ENCODE measurements at regions not wholly inside any gene's neighbourhood (a gene's known extent, or its start where the extent isn't known, plus 50 kb on each side); places are given as distances from the start of the nearest gene placed in this dataset.

- H3K27me3 ChIP-seq = no peaks in the 10 kb centered on the region
- H3K9me3 ChIP-seq (replicated peaks) = no peaks in the 10 kb centered on the region
- H3K36me3 ChIP-seq = no peaks in the 10 kb centered on the region
- no peak overlapping the region for H3K27ac ChIP-seq
- DNase-seq = no peak
- no peak overlapping the region for H3K4me3 ChIP-seq
- peaks cover 5% of the 10 kb centered on the region; the same call in 1 of the 2 replicates for H3K4me1 ChIP-seq
These were observed 499.6 kb upstream of the C1orf87 start for GRCh38 chr1:60573121-60573520.

GRCh38 chr1:60572378-60572777 lies 498.8 kb upstream of the C1orf87 start:
- H3K9me3 ChIP-seq (replicated peaks) = no peaks in the 10 kb centered on the region
- no peaks in the 10 kb centered on the region for H3K27me3 ChIP-seq
- H3K36me3 ChIP-seq = no peaks in the 10 kb centered on the region
- no peak for DNase-seq
- peaks cover 5% of the 10 kb centered on the region; the same call in 1 of the 2 replicates for H3K4me1 ChIP-seq
- H3K4me3 ChIP-seq = no peak overlapping the region
- H3K27ac ChIP-seq = no peak overlapping the region

GRCh38 chr1:60571811-60572210 lies 498.2 kb upstream of the C1orf87 start:
- Histone ChIP-seq H3K36me3 (no peaks in the 10 kb centered on the region), H3K9me3 (replicated peaks) (no peaks in the 10 kb centered on the region), H3K27me3 (no peaks in the 10 kb centered on the region), H3K27ac (no peak overlapping the region), H3K4me3 (no peak overlapping the region), H3K4me1 (peaks cover 5% of the 10 kb centered on the region; the same call in 1 of the 2 replicates)
- DNase-seq = no peak

GRCh38 chr1:60569189-60569588 lies 495.6 kb upstream of the C1orf87 start:
- DNase-seq = no peak
- peaks cover 5% of the 10 kb centered on the region; the same call in 1 of the 2 replicates for H3K4me1 ChIP-seq
- H3K27me3 ChIP-seq = no peaks in the 10 kb centered on the region
- no peaks in the 10 kb centered on the region for H3K36me3 ChIP-seq
- no peak overlapping the region for H3K4me3 ChIP-seq
- H3K27ac ChIP-seq = no peak overlapping the region
- H3K9me3 ChIP-seq (replicated peaks) = no peaks in the 10 kb centered on the region

GRCh38 chr1:60567256-60567655 lies 493.7 kb upstream of the C1orf87 start:
- H3K27me3 ChIP-seq = no peaks in the 10 kb centered on the region
- H3K4me3 ChIP-seq = no peak overlapping the region
- H3K36me3 ChIP-seq = no peaks in the 10 kb centered on the region
- no peaks in the 10 kb centered on the region for H3K9me3 ChIP-seq (replicated peaks)
- no peak for DNase-seq
- no peak overlapping the region for H3K27ac ChIP-seq
- no peaks in the 10 kb centered on the region for H3K4me1 ChIP-seq

- Histone ChIP-seq H3K27me3 (no peaks in the 10 kb centered on the region), H3K36me3 (no peaks in the 10 kb centered on the region), H3K4me3 (no peak overlapping the region), H3K9me3 (replicated peaks) (no peaks in the 10 kb centered on the region), H3K4me1 (no peaks in the 10 kb centered on the region), H3K27ac (no peak overlapping the region)
- no peak for DNase-seq
These were observed 491.6 kb upstream of the C1orf87 start for GRCh38 chr1:60564916-60565750.

GRCh38 chr1:60563777-60564535 lies 490.4 kb upstream of the C1orf87 start:
- no peak for DNase-seq
- Histone ChIP-seq H3K27me3 (no peaks in the 10 kb centered on the region), H3K4me3 (no peak overlapping the region), H3K27ac (no peak overlapping the region), H3K36me3 (no peaks in the 10 kb centered on the region), H3K9me3 (replicated peaks) (no peaks in the 10 kb centered on the region), H3K4me1 (no peaks in the 10 kb centered on the region)

GRCh38 chr1:60562740-60563139 lies 489.2 kb upstream of the C1orf87 start:
- Histone ChIP-seq H3K27ac (no peak overlapping the region), H3K4me3 (no peak overlapping the region), H3K27me3 (no peaks in the 10 kb centered on the region), H3K36me3 (no peaks in the 10 kb centered on the region), H3K4me1 (no peaks in the 10 kb centered on the region), H3K9me3 (replicated peaks) (no peaks in the 10 kb centered on the region)
- DNase-seq = no peak

GRCh38 chr1:60560701-60561100 lies 487.1 kb upstream of the C1orf87 start:
- no peaks in the 10 kb centered on the region for H3K27me3 ChIP-seq
- H3K9me3 ChIP-seq (replicated peaks) = no peaks in the 10 kb centered on the region
- no peak for DNase-seq
- no peak overlapping the region for H3K4me3 ChIP-seq
- no peak overlapping the region for H3K27ac ChIP-seq
- H3K4me1 ChIP-seq = no peaks in the 10 kb centered on the region
- H3K36me3 ChIP-seq = no peaks in the 10 kb centered on the region

GRCh38 chr1:60558236-60558635 lies 484.7 kb upstream of the C1orf87 start:
- H3K27ac ChIP-seq = no peak overlapping the region
- H3K4me3 ChIP-seq = no peak overlapping the region
- no peak for DNase-seq
- no peaks in the 10 kb centered on the region for H3K27me3 ChIP-seq
- no peaks in the 10 kb centered on the region for H3K4me1 ChIP-seq
- H3K36me3 ChIP-seq = no peaks in the 10 kb centered on the region
- H3K9me3 ChIP-seq (replicated peaks) = no peaks in the 10 kb centered on the region

- no peak for DNase-seq
- H3K27me3 ChIP-seq = no peaks in the 10 kb centered on the region
- H3K36me3 ChIP-seq = no peaks in the 10 kb centered on the region
- no peaks in the 10 kb centered on the region for H3K9me3 ChIP-seq (replicated peaks)
- H3K27ac ChIP-seq = no peak overlapping the region
- H3K4me3 ChIP-seq = no peak overlapping the region
- H3K4me1 ChIP-seq = no peaks in the 10 kb centered on the region; the same call in 1 of the 2 replicates
These were observed 480.2 kb upstream of the C1orf87 start for GRCh38 chr1:60553730-60554129.

- no peak overlapping the region for H3K4me3 ChIP-seq
- H3K36me3 ChIP-seq = no peaks in the 10 kb centered on the region
- no peaks in the 10 kb centered on the region; the same call in 1 of the 2 replicates for H3K4me1 ChIP-seq
- peak in 1 of 2 experiments; percentile 4 for DNase-seq
- no peaks in the 10 kb centered on the region for H3K27me3 ChIP-seq
- no peaks in the 10 kb centered on the region for H3K9me3 ChIP-seq (replicated peaks)
- H3K27ac ChIP-seq = no peak overlapping the region
These were observed 474.3 kb upstream of the C1orf87 start for GRCh38 chr1:60547821-60548220.

GRCh38 chr1:60541831-60542532 lies 468.4 kb upstream of the C1orf87 start:
- no peaks in the 10 kb centered on the region for H3K36me3 ChIP-seq

GRCh38 chr1:60540141-60540540 lies 466.6 kb upstream of the C1orf87 start:
- no peak overlapping the region for H3K27ac ChIP-seq
- no peaks in the 10 kb centered on the region for H3K4me1 ChIP-seq
- H3K36me3 ChIP-seq = no peaks in the 10 kb centered on the region
- no peak for DNase-seq
- H3K9me3 ChIP-seq (replicated peaks) = no peaks in the 10 kb centered on the region
- H3K4me3 ChIP-seq = no peak overlapping the region
- no peaks in the 10 kb centered on the region for H3K27me3 ChIP-seq

More at GRCh38 chr1:60541831-60542532, 468.4 kb upstream of the C1orf87 start:
- Histone ChIP-seq H3K4me3 (no peak overlapping the region), H3K9me3 (replicated peaks) (no peaks in the 10 kb centered on the region), H3K27ac (no peak overlapping the region), H3K4me1 (no peaks in the 10 kb centered on the region), H3K27me3 (no peaks in the 10 kb centered on the region)
- no peak for DNase-seq

- H3K4me3 ChIP-seq = no peak overlapping the region
- no peaks in the 10 kb centered on the region for H3K9me3 ChIP-seq (replicated peaks)
- no peak for DNase-seq
- H3K27me3 ChIP-seq = no peaks in the 10 kb centered on the region
- H3K4me1 ChIP-seq = no peaks in the 10 kb centered on the region
- no peaks in the 10 kb centered on the region for H3K36me3 ChIP-seq
- H3K27ac ChIP-seq = no peak overlapping the region
These were observed 462.1 kb upstream of the C1orf87 start for GRCh38 chr1:60535713-60536112.

Measured in SJCRH30 (cell line).